HCT116 (cell line): ENCODE measurements at regions not wholly inside any gene's neighbourhood (a gene's known extent, or its start where the extent isn't known, plus 50 kb on each side); places are given as distances from the start of the nearest gene placed in this dataset.

ENCODE experiments used
- ATAC-seq: fragments of 200-7000 bp; cut with Tn5 transposase; 2 replicates; pipeline ENCODE4 v1.9.1; 2020; ENCODE audit warnings: mild to moderate bottlenecking, moderate library complexity
- BruUV-seq: library from RNA; stranded (reverse); fragments of 400-500 nt; replicated peaks from 2 replicates; lab custom pipeline; 2021; lab: Mats Ljungman, UMichigan
- CTCF ChIA-PET: fragments of 300-600 bp; sonication (Branson Sonifier 250); formaldehyde crosslinking; loops from one replicate; lab custom pipeline; 2021; ENCODE audit warnings: antibody characterized with exemption; lab: Charles Lee
- POLR2A ChIA-PET: fragments of 300-600, 350-600 bp; sonication (Branson Sonifier 250); formaldehyde crosslinking; loops from one replicate; lab custom pipeline; 2021; ENCODE audit warnings: antibody characterized with exemption; lab: Charles Lee
- RAD21 ChIA-PET, 2 experiments: fragments of 300-600 bp; sonication (Branson Sonifier 250); formaldehyde crosslinking; loops; one replicate each; lab custom pipeline; 2023; ENCODE audit warnings: low total read pairs in 2 of 2; ENCODE audit not compliant: uncharacterized antibody in 2 of 2, unreplicated experiment in 2 of 2, low non-redundant PET in 1 of 2; lab: Charles Lee
- DNase-seq: peaks from one replicate; pipeline ENCODE4 v3.0.0-alpha.2; 2010; ENCODE audit warnings: low read depth, low spot score
- H2AFZ ChIP-seq: fragments of 200-600 bp; shearing (Covaris generic), sonication (generic); 2 replicates; pipeline ENCODE4 v1.6.1; 2017; ENCODE audit warnings: low read depth, mixed run types, mixed read lengths, antibody characterized with exemption, low read length; ENCODE audit not compliant: poor library complexity, severe bottlenecking
- H3K27ac ChIP-seq: 2 replicates; pipeline ENCODE4 v1.5.1; 2012; ENCODE audit warnings: low read depth, low read length
- H3K27me3 ChIP-seq: fragments of 200-600 bp; sonication (generic); 2 replicates; pipeline ENCODE4 v1.6.1; 2016; ENCODE audit warnings: mixed run types, low read length, mixed read lengths; ENCODE audit not compliant: insufficient read depth
- H3K36me3 ChIP-seq, 2 experiments: fragments of 200-500 bp in 1 of 2; fragments of 200-600 bp in 1 of 2; sonication (Bioruptor generic) in 1 of 2; sonication (generic) in 1 of 2; 2 replicates each; pipeline versions ENCODE4 v1.5.1 to v1.6.1; 2014 to 2016; ENCODE audit warnings: low read length in 2 of 2, inconsistent platforms in 1 of 2, mixed read lengths in 1 of 2, mixed run types in 1 of 2; ENCODE audit not compliant: insufficient read depth in 2 of 2, control insufficient read depth in 1 of 2
- H3K4me1 ChIP-seq, 2 experiments: fragments of 200-600 bp in 1 of 2; sonication (generic) in 1 of 2; 2 replicates each; pipeline versions ENCODE4 v1.5.1 to v1.6.1; 2012 to 2017; ENCODE audit warnings: low read length in 2 of 2, inconsistent platforms in 1 of 2, mild to moderate bottlenecking in 1 of 2, mixed read lengths in 1 of 2, mixed run types in 1 of 2, moderate library complexity in 1 of 2; ENCODE audit not compliant: insufficient read depth in 2 of 2, control insufficient read depth in 1 of 2
- H3K4me2 ChIP-seq: fragments of 200-600 bp; sonication (generic); 2 replicates; pipeline ENCODE4 v1.6.1; 2017; ENCODE audit warnings: mixed run types, low read length, mixed read lengths
- H3K4me3 ChIP-seq, 2 experiments: fragments of 200-600 bp in 1 of 2; sonication (generic) in 1 of 2; replicated peaks in 1 of 2; 2 replicates each; pipeline ENCODE4 v1.5.1; 2011 to 2016; ENCODE audit warnings: low read length in 2 of 2, control low read depth in 1 of 2, low read depth in 1 of 2, mild to moderate bottlenecking in 1 of 2, mixed read lengths in 1 of 2, mixed run types in 1 of 2
- H3K79me2 ChIP-seq: fragments of 200-600 bp; sonication (generic); 2 replicates; pipeline ENCODE4 v1.6.1; 2017; ENCODE audit warnings: mild to moderate bottlenecking, mixed run types, low read length, moderate library complexity, mixed read lengths; ENCODE audit not compliant: insufficient read depth
- H3K9ac ChIP-seq: fragments of 200-600 bp; sonication (generic); 2 replicates; pipeline ENCODE4 v1.6.1; 2016; ENCODE audit warnings: low read length, mixed read lengths
- H3K9me2 ChIP-seq: fragments of 200-600 bp; sonication (generic), shearing (Covaris generic); 2 replicates; pipeline ENCODE4 v1.6.1; 2017; ENCODE audit warnings: mixed run types, mild to moderate bottlenecking, moderate library complexity; ENCODE audit not compliant: insufficient read depth
- H3K9me3 ChIP-seq, 2 experiments: fragments of 200-500 bp in 1 of 2; fragments of 200-600 bp in 1 of 2; sonication (Bioruptor generic) in 1 of 2; sonication (generic) in 1 of 2; 2 replicates each; pipeline ENCODE4 v1.6.1; 2014 to 2017; ENCODE audit warnings: low read length in 2 of 2, mixed read lengths in 2 of 2, inconsistent platforms in 1 of 2, low read depth in 1 of 2, mild to moderate bottlenecking in 1 of 2, mixed run types in 1 of 2, moderate library complexity in 1 of 2; ENCODE audit not compliant: control insufficient read depth in 1 of 2, insufficient read depth in 1 of 2
- H4K20me1 ChIP-seq: fragments of 200-600 bp; sonication (generic), shearing (Covaris generic); 2 replicates; pipeline ENCODE4 v1.6.1; 2017; ENCODE audit warnings: mixed run types, mild to moderate bottlenecking, moderate library complexity; ENCODE audit not compliant: insufficient read depth
- ATF3 ChIP-seq: IDR thresholded peaks from 2 replicates; pipeline ENCODE4 v1.6.1; 2012
- CBX3 ChIP-seq: IDR thresholded peaks from 2 replicates; pipeline ENCODE4 v1.6.1; 2012; ENCODE audit warnings: low read depth
- CEBPB ChIP-seq: IDR thresholded peaks from 2 replicates; pipeline ENCODE4 v1.6.1; 2012; ENCODE audit warnings: low read depth
- CTCF ChIP-seq, 3 experiments: fragments of 200-600 bp in 1 of 3; sonication (generic) in 1 of 3; IDR thresholded peaks in 2 of 3; conservative IDR thresholded peaks in 1 of 3; 2 replicates each; pipeline ENCODE4 v1.5.1; 2012 to 2017; ENCODE audit warnings: low read depth in 2 of 3, low read length in 2 of 3, antibody characterized with exemption in 1 of 3, borderline replicate concordance in 1 of 3, control low read depth in 1 of 3, mild to moderate bottlenecking in 1 of 3, mixed read lengths in 1 of 3, mixed run types in 1 of 3, moderate library complexity in 1 of 3; ENCODE audit not compliant: insufficient read depth in 1 of 3
- EGR1 ChIP-seq: IDR thresholded peaks from 2 replicates; pipeline ENCODE4 v1.6.1; 2012; ENCODE audit warnings: low read depth
- ELF1 ChIP-seq: IDR thresholded peaks from 2 replicates; pipeline ENCODE4 v1.6.1; 2012; ENCODE audit warnings: low read depth, borderline replicate concordance
- EZH2 ChIP-seq: fragments of 200-600 bp; sonication (generic); IDR thresholded peaks from 2 replicates; pipeline ENCODE4 v1.6.1; 2017; ENCODE audit warnings: antibody characterized with exemption, mixed run types
- EZH2phosphoT487 ChIP-seq: fragments of 200-600 bp; IDR thresholded peaks from 2 replicates; pipeline ENCODE4 v1.6.1; 2018; ENCODE audit warnings: antibody characterized with exemption, borderline replicate concordance
- FOSL1 ChIP-seq: IDR thresholded peaks from 2 replicates; pipeline ENCODE4 v1.6.1; 2012; ENCODE audit warnings: low read depth
- MAX ChIP-seq: IDR thresholded peaks from 2 replicates; pipeline ENCODE4 v1.6.1; 2012
- POLR2A ChIP-seq: IDR thresholded peaks from 2 replicates; pipeline ENCODE4 v1.7.0; 2011; ENCODE audit warnings: borderline replicate concordance; ENCODE audit not compliant: insufficient read depth, insufficient read length; ENCODE audit errors: extremely low read depth
- POLR2AphosphoS5 ChIP-seq: IDR thresholded peaks from 2 replicates; pipeline ENCODE4 v1.6.1; 2011; ENCODE audit warnings: mild to moderate bottlenecking, low read depth, low read length, moderate library complexity
- RAD21 ChIP-seq: IDR thresholded peaks from 2 replicates; pipeline ENCODE4 v1.6.1; 2012; ENCODE audit warnings: low read depth, mild to moderate bottlenecking
- SP1 ChIP-seq: IDR thresholded peaks from 2 replicates; pipeline ENCODE4 v1.6.1; 2012; ENCODE audit warnings: low read depth
- SRF ChIP-seq: IDR thresholded peaks from 2 replicates; pipeline ENCODE4 v1.6.1; 2012; ENCODE audit warnings: low read depth
- YY1 ChIP-seq: IDR thresholded peaks from 2 replicates; pipeline ENCODE4 v1.6.1; 2011; ENCODE audit warnings: low read length, low read depth, moderate library complexity, mild to moderate bottlenecking; ENCODE audit not compliant: insufficient replicate concordance; ENCODE audit errors: extremely low read depth
- ZFX ChIP-seq: fragments of 450-650 bp; IDR thresholded peaks from 2 replicates; pipeline ENCODE4 v1.6.1; 2017
- intact Hi-C: fragments of 100-400 bp; cut with micrococcal nuclease; formaldehyde crosslinking; loops from 2 replicates; pipeline ENCODE4 v1.10.0; 2022

GRCh38 chr2:203799908-203800307, 67.7 kb upstream of the CTLA4 start:
- ATAC-seq: no peak
- POLR2A ChIA-PET: no interaction called here
- Histone ChIP-seq H2AFZ (no peak overlapping the region), H3K9me2 (no peaks in the 10 kb centered on the region), H3K4me1 (no peaks in the 10 kb centered on the region), H3K27ac (no peak overlapping the region), H3K36me3 (no peaks in the 10 kb centered on the region), H3K4me3 (no peak overlapping the region), H3K79me2 (no peaks in the 10 kb centered on the region), H3K9ac (no peak overlapping the region), H3K4me2 (no peak overlapping the region), H4K20me1 (no peaks in the 10 kb centered on the region), H3K9me3 (no peaks in the 10 kb centered on the region; a peak in 1 of 4 replicates), H3K27me3 (no peaks in the 10 kb centered on the region)
- BruUV-seq: no TSS peak
- CTCF ChIA-PET: no interaction called here
- RAD21 ChIA-PET: no interaction called here
- intact Hi-C loops: no loop called here
- DNase-seq: no peak
- TF ChIP-seq EZH2: no peak
- no peak for TF ChIP-seq FOSL1
- no peak for TF ChIP-seq ZFX
- no peak for TF ChIP-seq EGR1
- TF ChIP-seq ELF1: no peak
- TF ChIP-seq CEBPB: no peak
- no peak for TF ChIP-seq YY1
- TF ChIP-seq SP1: no peak
- TF ChIP-seq POLR2A: no peak
- TF ChIP-seq EZH2phosphoT487: no peak
- no peak for TF ChIP-seq SRF
- TF ChIP-seq MAX: no peak
- no peak for TF ChIP-seq RAD21

- H3K9me3 ChIP-seq: no peaks in the 10 kb centered on the region; a peak in 1 of 4 replicates
Observed at GRCh38 chr2:203800783-203801182, 66.8 kb upstream of the CTLA4 start.

More at GRCh38 chr2:203800783-203801182, 66.8 kb upstream of the CTLA4 start:
- Histone ChIP-seq H3K36me3 (no peaks in the 10 kb centered on the region), H4K20me1 (no peaks in the 10 kb centered on the region), H3K27me3 (no peaks in the 10 kb centered on the region), H3K79me2 (no peaks in the 10 kb centered on the region), H3K4me2 (no peak overlapping the region), H3K4me1 (no peaks in the 10 kb centered on the region), H3K9ac (no peak overlapping the region), H3K27ac (no peak overlapping the region), H3K4me3 (no peak overlapping the region), H3K9me2 (no peaks in the 10 kb centered on the region), H2AFZ (no peak overlapping the region)
- DNase-seq (no peak), ATAC-seq (no peak)
- POLR2A ChIA-PET: no interaction called here
- TF ChIP-seq EZH2 (no peak), CEBPB (no peak), ZFX (no peak), ATF3 (no peak), MAX (no peak), POLR2A (no peak), ELF1 (no peak), CBX3 (no peak), POLR2AphosphoS5 (no peak), CTCF (IDR thresholded peaks at IDR 0.05 in 2 of 3, conservative IDR thresholded peaks at IDR 0.05 in 1 of 3; ENCODE audit: borderline replicate concordance in 1 of 3, insufficient read depth in 1 of 3, low read depth in 2 of 3, low read length in 2 of 3) (no peak)
- RAD21 ChIA-PET: no interaction called here
- intact Hi-C loops: no loop called here
- CTCF ChIA-PET: no interaction called here
- BruUV-seq: no TSS peak
